H1 (cell line): ENCODE measurements at regions not wholly inside any gene's neighbourhood (a gene's known extent, or its start where the extent isn't known, plus 50 kb on each side); places are given as distances from the start of the nearest gene placed in this dataset.

Experiments
- CTCF ChIA-PET: fragments of 300-600 bp; sonication (Branson Sonifier 250); formaldehyde crosslinking; loops from one replicate; lab custom pipeline; 2021; ENCODE audit not compliant: partially characterized antibody; lab: Charles Lee
- POLR2A ChIA-PET: fragments of 300-600 bp; sonication (Branson Sonifier 250); formaldehyde crosslinking; loops from one replicate; lab custom pipeline; 2021; ENCODE audit warnings: inconsistent platforms; ENCODE audit not compliant: partially characterized antibody; lab: Charles Lee
- DNase-seq, 2 experiments: peaks; one replicate each; pipeline versions ENCODE4 v3.0.0 to v3.0.0-alpha.2; 2010 to 2022; ENCODE audit warnings: low spot score in 2 of 2, low read depth in 1 of 2, mixed read lengths in 1 of 2
- FAIRE-seq: peaks from 2 replicates; lab custom pipeline; 2011; peaks lifted over from hg19 to GRCh38; lab: Jason Lieb, UNC
- H2AFZ ChIP-seq: 2 replicates; pipeline ENCODE4 v1.8.1; 2012; ENCODE audit warnings: low read length, inconsistent platforms
- H2AK5ac ChIP-seq: 2 replicates; pipeline ENCODE4 v1.6.1; 2013; ENCODE audit warnings: low read depth, low read length
- H2BK120ac ChIP-seq: replicated peaks from 2 replicates; pipeline ENCODE3; 2013; ENCODE audit warnings: low read depth, low read length, inconsistent platforms
- H2BK12ac ChIP-seq: 2 replicates; pipeline ENCODE4 v1.6.1; 2013; ENCODE audit warnings: low read depth, low read length
- H2BK15ac ChIP-seq: 2 replicates; pipeline ENCODE4 v1.6.1; 2013; ENCODE audit warnings: low read length
- H2BK20ac ChIP-seq: 2 replicates; pipeline ENCODE4 v1.6.1; 2013; ENCODE audit warnings: low read length
- H2BK5ac ChIP-seq: 2 replicates; pipeline ENCODE4 v1.6.1; 2013; ENCODE audit warnings: low read depth, low read length
- H3K14ac ChIP-seq: 2 replicates; pipeline ENCODE4 v1.6.1; 2013; ENCODE audit warnings: inconsistent platforms; ENCODE audit not compliant: insufficient read length
- H3K18ac ChIP-seq: 2 replicates; pipeline ENCODE4 v1.6.1; 2013; ENCODE audit warnings: low read length; ENCODE audit errors: extremely low read depth
- H3K23ac ChIP-seq: 2 replicates; pipeline ENCODE4 v1.6.1; 2013; ENCODE audit warnings: inconsistent platforms; ENCODE audit not compliant: insufficient read length
- H3K23me2 ChIP-seq: 2 replicates; pipeline ENCODE4 v1.6.1; 2013; ENCODE audit warnings: low read depth, low read length
- H3K27ac ChIP-seq: 2 replicates; pipeline ENCODE4 v1.6.1; 2011; ENCODE audit warnings: low read depth, low read length, inconsistent platforms
- H3K27me3 ChIP-seq, 4 experiments: replicated peaks in 1 of 4; 1 replicate in 1 of 4; 2 replicates in 3 of 4; pipeline versions ENCODE4 v1.6.1 to v1.8.1; 2011 to 2013; ENCODE audit warnings: low read length in 3 of 4, mild to moderate bottlenecking in 3 of 4, inconsistent platforms in 2 of 4, mixed read lengths in 2 of 4, moderate library complexity in 1 of 4; ENCODE audit not compliant: control insufficient read depth in 3 of 4, insufficient read depth in 3 of 4; ENCODE audit errors: extremely low read depth in 1 of 4
- H3K36me3 ChIP-seq, 4 experiments: 2 replicates each; pipeline versions ENCODE4 v1.6.1 to v1.8.1; 2011 to 2013; ENCODE audit warnings: mild to moderate bottlenecking in 4 of 4, low read length in 3 of 4, moderate library complexity in 2 of 4, control low read depth in 1 of 4, inconsistent platforms in 1 of 4; ENCODE audit not compliant: insufficient read depth in 4 of 4, control insufficient read depth in 2 of 4
- H3K4ac ChIP-seq: replicated peaks from 2 replicates; pipeline ENCODE3; 2013; ENCODE audit warnings: low read length, low read depth, mixed read lengths, inconsistent platforms; ENCODE audit not compliant: insufficient read length
- H3K4me1 ChIP-seq, 4 experiments: replicated peaks in 1 of 4; 1 replicate in 1 of 4; 2 replicates in 3 of 4; pipeline versions ENCODE4 v1.6.1 to v1.8.1; 2011 to 2013; ENCODE audit warnings: low read length in 3 of 4, inconsistent platforms in 2 of 4, mixed read lengths in 1 of 4; ENCODE audit not compliant: insufficient read depth in 4 of 4, control insufficient read depth in 3 of 4
- H3K4me2 ChIP-seq, 2 experiments: 2 replicates each; pipeline versions ENCODE4 v1.6.1 to v1.8.1; 2011 to 2013; ENCODE audit warnings: low read depth in 2 of 2, low read length in 2 of 2, control low read depth in 1 of 2, inconsistent platforms in 1 of 2, mild to moderate bottlenecking in 1 of 2; ENCODE audit not compliant: insufficient read depth in 1 of 2
- H3K4me3 ChIP-seq, 4 experiments: fragments of 200-600, 300-600 bp in 1 of 4; sonication (generic), shearing (Covaris generic), sonication (Bioruptor Twin) in 1 of 4; 2 replicates each; pipeline versions ENCODE4 v1.5.1 to v1.8.1; 2011 to 2016; ENCODE audit warnings: low read length in 4 of 4, low read depth in 3 of 4, control low read depth in 2 of 4, inconsistent platforms in 2 of 4, mild to moderate bottlenecking in 2 of 4, mixed read lengths in 1 of 4, moderate library complexity in 1 of 4; ENCODE audit not compliant: insufficient read depth in 2 of 4; ENCODE audit errors: extremely low read depth in 1 of 4
- H3K56ac ChIP-seq: replicated peaks from 2 replicates; pipeline ENCODE3; 2013; ENCODE audit warnings: low read depth, mild to moderate bottlenecking, mixed read lengths, low read length, inconsistent platforms; ENCODE audit not compliant: insufficient read length
- H3K79me1 ChIP-seq: 2 replicates; pipeline ENCODE4 v1.6.1; 2013; ENCODE audit warnings: low read depth, low read length, control low read depth
- H3K79me2 ChIP-seq, 2 experiments: 2 replicates each; pipeline versions ENCODE4 v1.6.1 to v1.8.1; 2012 to 2013; ENCODE audit warnings: low read length in 2 of 2, mild to moderate bottlenecking in 2 of 2, inconsistent platforms in 1 of 2; ENCODE audit not compliant: insufficient read depth in 2 of 2, control insufficient read depth in 1 of 2
- H3K9ac ChIP-seq, 4 experiments: replicated peaks in 1 of 4; 1 replicate in 1 of 4; 2 replicates in 3 of 4; pipeline versions ENCODE4 v1.6.1 to v1.8.1; 2011 to 2013; ENCODE audit warnings: low read depth in 3 of 4, low read length in 3 of 4, control low read depth in 2 of 4, mild to moderate bottlenecking in 2 of 4, moderate library complexity in 2 of 4, inconsistent platforms in 1 of 4; ENCODE audit errors: extremely low read depth in 1 of 4
- H3K9me3 ChIP-seq, 2 experiments: 2 replicates each; pipeline versions ENCODE4 v1.6.1 to v1.8.1; 2012 to 2013; ENCODE audit warnings: mild to moderate bottlenecking in 2 of 2, moderate library complexity in 2 of 2, control low read depth in 1 of 2, inconsistent platforms in 1 of 2, low read depth in 1 of 2, low read length in 1 of 2, mixed read lengths in 1 of 2; ENCODE audit not compliant: insufficient read depth in 2 of 2
- H4K20me1 ChIP-seq, 2 experiments: replicated peaks in 1 of 2; 2 replicates each; pipeline versions ENCODE3 to v1.8.1; 2011 to 2013; ENCODE audit warnings: inconsistent platforms in 2 of 2, low read length in 2 of 2, mild to moderate bottlenecking in 1 of 2; ENCODE audit not compliant: insufficient read depth in 2 of 2, control insufficient read depth in 1 of 2
- H4K5ac ChIP-seq: 2 replicates; pipeline ENCODE4 v1.6.1; 2013; ENCODE audit warnings: low read length, low read depth, mixed read lengths, inconsistent platforms; ENCODE audit not compliant: insufficient read length
- H4K8ac ChIP-seq: 2 replicates; pipeline ENCODE4 v1.8.0; 2013; ENCODE audit warnings: mild to moderate bottlenecking, moderate library complexity, low read length, inconsistent platforms; ENCODE audit not compliant: insufficient read depth; ENCODE audit errors: extremely low read depth
- H4K91ac ChIP-seq: replicated peaks from 2 replicates; pipeline ENCODE3; 2013; ENCODE audit warnings: low read length, mixed read lengths, inconsistent platforms; ENCODE audit not compliant: insufficient read length
- CBX8 ChIP-seq: fragments of 300-800, 300-1000 bp; sonication (generic); IDR thresholded peaks from 2 replicates; pipeline ENCODE4 v1.7.1; 2016; ENCODE audit warnings: low read depth, low read length, borderline replicate concordance
- GTF2F1 ChIP-seq: IDR thresholded peaks from 2 replicates; pipeline ENCODE4 v1.6.1; 2012; ENCODE audit warnings: low read depth, low read length, improper control_type of control experiment, borderline replicate concordance
- MAFK ChIP-seq: IDR thresholded peaks from 2 replicates; pipeline ENCODE4 v1.6.1; 2012; ENCODE audit warnings: low read depth, mild to moderate bottlenecking, improper control_type of control experiment, low read length
- RFX5 ChIP-seq: IDR thresholded peaks from 2 replicates; pipeline ENCODE4 v1.6.1; 2011; ENCODE audit warnings: low read depth, low read length, improper control_type of control experiment, borderline replicate concordance
- TCF12 ChIP-seq: IDR thresholded peaks from 2 replicates; pipeline ENCODE4 v1.6.1; 2011; ENCODE audit warnings: low read depth, mild to moderate bottlenecking, low read length

GRCh38 chr3:176757429-176757828 lies 439.9 kb downstream of the TBL1XR1 start:
- CTCF ChIA-PET: no interaction called here

More at GRCh38 chr3:176757429-176757828, 439.9 kb downstream of the TBL1XR1 start:
- H3K79me2 ChIP-seq: no peaks in the 10 kb centered on the region
- no peak overlapping the region for H3K9ac ChIP-seq
- H3K4ac ChIP-seq: no peak overlapping the region
- H3K23ac ChIP-seq: no peak overlapping the region
- no peaks in the 10 kb centered on the region for H3K27me3 ChIP-seq
- no peak overlapping the region for H2BK20ac ChIP-seq
- TF ChIP-seq MAFK (no peak), CBX8 (no peak), TCF12 (no peak), RFX5 (no peak), GTF2F1 (no peak)
- no peaks in the 10 kb centered on the region for H4K20me1 ChIP-seq
- DNase-seq: no peak
- no peaks in the 10 kb centered on the region for H3K9me3 ChIP-seq
- no peak overlapping the region for H3K4me2 ChIP-seq
- H3K56ac ChIP-seq: no peak overlapping the region
- no peak overlapping the region for H2AK5ac ChIP-seq
- H2BK15ac ChIP-seq: no peak overlapping the region
- no peak overlapping the region for H4K8ac ChIP-seq
- no peaks in the 10 kb centered on the region for H3K23me2 ChIP-seq
- H3K14ac ChIP-seq: no peak overlapping the region
- H3K18ac ChIP-seq: no peak overlapping the region
- H2BK12ac ChIP-seq: no peak overlapping the region
- POLR2A ChIA-PET: no interaction called here
- H2BK5ac ChIP-seq: no peak overlapping the region
- H3K79me1 ChIP-seq: no peaks in the 10 kb centered on the region
- no peak overlapping the region for H3K4me3 ChIP-seq
- H4K91ac ChIP-seq: no peak overlapping the region
- no peaks in the 10 kb centered on the region for H3K36me3 ChIP-seq
- no peak overlapping the region for H2BK120ac ChIP-seq
- no peak overlapping the region for H2AFZ ChIP-seq
- no peak overlapping the region for H3K27ac ChIP-seq
- H3K4me1 ChIP-seq: no peaks in the 10 kb centered on the region
- no peak overlapping the region for H4K5ac ChIP-seq
- FAIRE-seq: no peak
